ENCODE measurements at regions not wholly inside any gene's neighbourhood (a gene's known extent, or its start where the extent isn't known, plus 50 kb on each side); places are given as distances from the start of the nearest gene placed in this dataset.

- TF ChIP-seq CTCF (IDR thresholded peaks at IDR 0.05) = no peak
- no peak for TF ChIP-seq POLR2A (IDR thresholded peaks at IDR 0.05)
Measured at GRCh38 chr6:145087034-145087433, 648.3 kb downstream of the EPM2A start.
